Transverse colon (tissue), 4 donors: ENCODE measurements at regions not wholly inside any gene's neighbourhood (a gene's known extent, or its start where the extent isn't known, plus 50 kb on each side); places are given as distances from the start of the nearest gene placed in this dataset.

ENCODE experiments used
- CTCF ChIP-seq, 5 experiments: fragments of 200-600 bp in 3 of 5; fragments of 450-650 bp in 2 of 5; sonication (generic) in 3 of 5; IDR thresholded peaks; 1 replicate in 2 of 5; 2 replicates in 3 of 5; pipeline ENCODE4 v1.5.1; 2016 to 2017; ENCODE audit warnings: antibody characterized with exemption in 5 of 5, inconsistent platforms in 3 of 5, mild to moderate bottlenecking in 2 of 5, moderate library complexity in 1 of 5
- EP300 ChIP-seq: sonication (generic); formaldehyde crosslinking; IDR thresholded peaks from one replicate; pipeline ENCODE4 v1.6.1; 2017; ENCODE audit warnings: antibody characterized with exemption, low read depth
- POLR2A ChIP-seq: fragments of 450-650 bp; IDR thresholded peaks from one replicate; pipeline ENCODE4 v1.6.1; 2016; ENCODE audit warnings: antibody characterized with exemption, mild to moderate bottlenecking, moderate library complexity
- POLR2AphosphoS5 ChIP-seq, 3 donors: sonication (generic); formaldehyde crosslinking; IDR thresholded peaks; one replicate each; pipeline ENCODE4 v1.6.1; 2016; ENCODE audit warnings: antibody characterized with exemption in 3 of 3

GRCh38 chr15:62857411-62857853 lies 185.1 kb upstream of the TPM1 start:
- TF ChIP-seq CTCF (IDR thresholded peaks at IDR 0.05) (no peak), EP300 (no peak), POLR2AphosphoS5 (IDR thresholded peaks at IDR 0.05) (no peak), POLR2A (no peak)
